ENCODE measurements at regions not wholly inside any gene's neighbourhood (a gene's known extent, or its start where the extent isn't known, plus 50 kb on each side); places are given as distances from the start of the nearest gene placed in this dataset.
"Not testable (repeated sequence)": the region's sequence is repeated elsewhere in the genome, so short reads cannot be mapped to it uniquely, and the experiment has no call there.

DNA sequence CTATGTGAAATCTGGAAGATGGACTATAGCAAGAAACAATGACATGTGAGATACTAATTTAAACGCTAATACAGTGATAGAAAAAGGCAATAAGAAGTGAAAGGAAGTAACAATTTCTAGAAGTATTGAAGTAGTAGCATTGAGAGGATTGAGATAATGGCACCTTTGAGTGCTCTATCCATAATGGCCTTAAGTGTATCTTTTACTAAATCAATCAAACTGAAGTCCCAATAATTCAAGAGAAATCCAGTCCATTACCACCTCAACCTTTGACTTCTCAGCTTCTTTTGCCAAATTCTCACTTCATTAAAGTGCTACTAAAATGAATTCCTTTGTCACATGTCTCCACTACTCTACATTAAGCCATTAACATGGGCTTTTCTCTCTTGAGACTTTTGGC is 82.6 kb upstream of the KYNU start:
- Mint-ChIP-seq H3K4me1 (ENCODE audit: low read depth) (no peaks in the 10 kb centered on the region), H3K9me3 (peaks cover 13% of the 10 kb centered on the region; the same call in 1 of the 2 replicates), H3K36me3 (ENCODE audit: low read depth) (no peaks in the 10 kb centered on the region), H3K27ac (no peak overlapping the region), H3K4me3 (no peak overlapping the region), H3K27me3 (ENCODE audit: insufficient read depth) (no peaks in the 10 kb centered on the region)
- TF ChIP-seq, protein P1, sequence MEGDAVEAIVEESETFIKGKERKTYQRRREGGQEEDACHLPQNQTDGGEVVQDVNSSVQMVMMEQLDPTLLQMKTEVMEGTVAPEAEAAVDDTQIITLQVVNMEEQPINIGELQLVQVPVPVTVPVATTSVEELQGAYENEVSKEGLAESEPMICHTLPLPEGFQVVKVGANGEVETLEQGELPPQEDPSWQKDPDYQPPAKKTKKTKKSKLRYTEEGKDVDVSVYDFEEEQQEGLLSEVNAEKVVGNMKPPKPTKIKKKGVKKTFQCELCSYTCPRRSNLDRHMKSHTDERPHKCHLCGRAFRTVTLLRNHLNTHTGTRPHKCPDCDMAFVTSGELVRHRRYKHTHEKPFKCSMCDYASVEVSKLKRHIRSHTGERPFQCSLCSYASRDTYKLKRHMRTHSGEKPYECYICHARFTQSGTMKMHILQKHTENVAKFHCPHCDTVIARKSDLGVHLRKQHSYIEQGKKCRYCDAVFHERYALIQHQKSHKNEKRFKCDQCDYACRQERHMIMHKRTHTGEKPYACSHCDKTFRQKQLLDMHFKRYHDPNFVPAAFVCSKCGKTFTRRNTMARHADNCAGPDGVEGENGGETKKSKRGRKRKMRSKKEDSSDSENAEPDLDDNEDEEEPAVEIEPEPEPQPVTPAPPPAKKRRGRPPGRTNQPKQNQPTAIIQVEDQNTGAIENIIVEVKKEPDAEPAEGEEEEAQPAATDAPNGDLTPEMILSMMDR (IDR thresholded peaks at IDR 0.05), result no peak
- no peak for DNase-seq

DNA sequence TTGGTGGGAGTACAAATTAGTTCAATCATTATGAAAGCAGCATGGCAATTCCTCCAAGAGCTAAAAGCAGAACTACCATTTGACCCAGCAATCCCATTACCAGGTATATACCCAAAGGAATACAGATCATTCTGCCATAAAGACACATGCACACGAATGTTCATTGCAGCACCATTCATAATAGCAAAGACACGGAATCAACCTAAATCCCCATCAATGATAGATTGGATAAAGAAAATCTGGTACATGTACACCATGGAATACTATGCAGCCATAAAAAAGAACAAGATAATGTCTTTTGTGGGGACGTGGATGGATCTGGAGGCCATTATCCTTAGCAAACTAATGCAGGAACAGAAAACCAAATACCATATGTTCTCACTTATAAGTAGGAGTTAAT is 85.1 kb upstream of the KYNU start:
- H3K27me3 Mint-ChIP-seq (ENCODE audit: insufficient read depth); H3K27ac Mint-ChIP-seq; H3K4me3 Mint-ChIP-seq; H3K36me3 Mint-ChIP-seq (ENCODE audit: low read depth); H3K4me1 Mint-ChIP-seq (ENCODE audit: low read depth); DNase-seq: not testable (repeated sequence)
- peaks cover 13% of the 10 kb centered on the region; the same call in 1 of the 2 replicates for H3K9me3 Mint-ChIP-seq

DNA sequence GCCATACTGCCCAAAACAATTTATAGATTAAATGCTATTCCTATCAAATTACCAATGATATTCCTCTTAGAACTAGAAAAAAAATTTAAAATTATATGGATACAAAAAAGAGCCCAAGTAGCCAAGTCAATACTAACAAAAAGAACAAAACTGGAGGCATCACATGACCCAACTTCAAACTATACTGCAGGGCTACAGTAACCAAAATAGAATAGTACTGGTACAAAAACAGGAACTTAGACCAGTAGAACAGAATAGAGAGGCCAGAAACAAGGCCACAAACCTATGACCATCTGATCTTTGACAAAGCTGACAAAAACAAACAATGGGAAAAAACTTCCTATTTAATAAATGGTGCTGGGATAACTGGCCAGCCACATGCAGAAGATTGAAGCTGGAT is 86.1 kb upstream of the KYNU start:
- no peak for DNase-seq
- no peaks in the 10 kb centered on the region for H3K4me1 Mint-ChIP-seq (ENCODE audit: low read depth)
- H3K27me3 Mint-ChIP-seq (ENCODE audit: insufficient read depth), result no peaks in the 10 kb centered on the region
- no peak overlapping the region for H3K27ac Mint-ChIP-seq
- peaks cover 13% of the 10 kb centered on the region; the same call in 1 of the 2 replicates for H3K9me3 Mint-ChIP-seq
- no peak overlapping the region for H3K4me3 Mint-ChIP-seq
- TF ChIP-seq, protein P1 (IDR thresholded peaks at IDR 0.05), result no peak
- no peaks in the 10 kb centered on the region for H3K36me3 Mint-ChIP-seq (ENCODE audit: low read depth)

DNA sequence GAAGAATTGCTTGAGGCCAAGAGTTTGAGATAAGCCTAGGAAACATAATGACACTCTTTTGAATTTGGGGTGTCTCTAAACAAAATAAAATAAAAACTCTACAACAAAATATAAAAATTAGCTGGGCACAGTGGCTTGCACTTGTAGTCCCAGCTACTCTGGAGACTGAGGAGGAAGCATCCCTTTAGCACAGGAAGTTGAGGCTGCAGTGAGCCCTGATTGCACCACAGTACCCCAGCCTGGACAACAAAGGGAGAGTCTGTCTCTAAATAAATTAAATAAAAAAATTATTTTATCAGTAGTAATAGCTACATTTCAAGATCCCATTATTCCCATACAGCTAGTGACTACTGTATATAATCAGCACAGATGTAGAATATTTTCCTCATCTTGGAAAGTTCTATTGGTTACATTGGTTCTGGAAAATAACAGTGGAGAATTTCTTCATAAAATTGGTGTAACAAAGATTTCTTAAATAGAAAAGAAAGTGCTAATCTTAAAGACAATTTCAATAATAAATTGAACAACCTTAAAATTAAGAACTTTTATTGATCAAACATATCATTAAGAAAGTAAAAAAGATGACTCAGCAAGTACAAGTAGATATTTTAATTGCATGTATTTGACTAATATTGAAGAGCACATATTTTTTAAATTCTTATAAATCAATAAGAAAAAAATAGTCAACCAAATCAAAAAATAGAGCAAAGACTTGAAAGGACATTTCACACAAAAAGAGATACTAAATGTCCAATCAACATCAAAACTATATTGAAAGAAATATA is 90.4 kb upstream of the KYNU start:
- H3K27me3 Mint-ChIP-seq (ENCODE audit: insufficient read depth), result no peaks in the 10 kb centered on the region; the same call in 1 of the 2 replicates
- peaks cover 9% of the 10 kb centered on the region; the same call in 1 of the 2 replicates for H3K9me3 Mint-ChIP-seq
- H3K27ac Mint-ChIP-seq, result no peak overlapping the region
- H3K4me3 Mint-ChIP-seq, result no peak overlapping the region
- H3K36me3 Mint-ChIP-seq (ENCODE audit: low read depth), result no peaks in the 10 kb centered on the region
- TF ChIP-seq, protein P1 (IDR thresholded peaks at IDR 0.05), result no peak
- no peaks in the 10 kb centered on the region for H3K4me1 Mint-ChIP-seq (ENCODE audit: low read depth)
- no peak for DNase-seq

DNA sequence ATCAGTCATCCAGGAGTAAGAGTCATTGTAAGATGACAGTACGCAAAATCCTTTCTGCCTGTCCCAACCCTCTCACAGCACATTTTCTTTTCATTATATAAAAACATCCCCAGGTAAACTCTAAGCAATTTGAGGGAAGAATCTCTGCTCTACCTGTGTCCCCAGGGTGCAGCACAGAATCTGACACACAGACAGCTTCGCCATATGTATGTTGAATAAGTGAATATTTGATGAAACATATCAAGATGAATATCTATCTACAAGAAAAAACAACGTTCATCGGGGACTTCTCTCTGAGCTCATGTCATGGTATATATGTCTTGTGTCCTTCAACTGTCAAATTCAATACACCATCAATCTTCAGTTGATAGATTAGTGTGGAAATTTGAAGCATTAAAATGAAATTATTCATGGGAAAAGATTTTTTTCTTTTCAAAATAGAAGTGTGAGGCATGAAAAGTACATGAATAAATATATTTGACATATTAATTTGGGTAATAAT is 94.5 kb upstream of the KYNU start:
- Mint-ChIP-seq H3K4me3 (no peak overlapping the region), H3K27ac (no peak overlapping the region), H3K9me3 (peaks cover 14% of the 10 kb centered on the region), H3K36me3 (ENCODE audit: low read depth) (no peaks in the 10 kb centered on the region), H3K27me3 (ENCODE audit: insufficient read depth) (no peaks in the 10 kb centered on the region; the same call in 1 of the 2 replicates), H3K4me1 (ENCODE audit: low read depth) (no peaks in the 10 kb centered on the region)
- TF ChIP-seq, protein P1 (IDR thresholded peaks at IDR 0.05), result no peak
- no peak for DNase-seq

DNA sequence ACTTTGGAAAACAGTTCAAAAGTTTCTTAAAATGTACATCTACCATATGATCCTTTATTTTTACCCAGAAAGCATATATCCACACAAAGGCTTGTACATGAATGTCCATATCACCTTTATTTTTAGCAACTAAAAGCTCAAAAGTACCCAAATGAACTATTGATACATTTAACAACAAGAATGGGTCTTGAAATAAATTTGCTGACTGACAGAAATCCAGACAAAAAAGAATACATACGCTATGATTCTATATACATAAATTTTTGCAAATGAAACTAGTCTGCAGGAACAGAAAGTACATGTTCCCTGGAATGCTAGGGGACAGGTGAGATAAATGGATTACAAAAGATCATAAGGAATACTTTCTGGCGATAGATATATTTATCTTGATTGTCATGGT is 96.3 kb upstream of the KYNU start:
- H3K36me3 Mint-ChIP-seq (ENCODE audit: low read depth), result no peaks in the 10 kb centered on the region
- peaks cover 14% of the 10 kb centered on the region for H3K9me3 Mint-ChIP-seq
- H3K27ac Mint-ChIP-seq, result no peak overlapping the region
- no peaks in the 10 kb centered on the region; the same call in 1 of the 2 replicates for H3K27me3 Mint-ChIP-seq (ENCODE audit: insufficient read depth)
- no peak for DNase-seq
- no peak overlapping the region for H3K4me3 Mint-ChIP-seq
- TF ChIP-seq, protein P1 (IDR thresholded peaks at IDR 0.05), result no peak
- H3K4me1 Mint-ChIP-seq (ENCODE audit: low read depth), result no peaks in the 10 kb centered on the region

All from HFFc6 (cell line).